Heart left ventricle (tissue), 16 donors: ENCODE measurements at regions not wholly inside any gene's neighbourhood (a gene's known extent, or its start where the extent isn't known, plus 50 kb on each side); places are given as distances from the start of the nearest gene placed in this dataset.

Experiments
- ATAC-seq, 4 donors: fragments of 200-7000 bp; cut with Tn5 transposase; one replicate each; pipeline ENCODE4 v1.9.1; 2020 to 2022; ENCODE audit warnings: moderate library complexity in 4 of 4, mild to moderate bottlenecking in 3 of 4, moderate number of reproducible peaks in 1 of 4
- DNase-seq, 5 donors: peaks; one replicate each; pipeline ENCODE4 v3.0.0-alpha.2; 2020
- H3K27ac ChIP-seq, 12 donors: fragments of 200-600 bp; sonication (generic) in 4 of 12; one replicate each; pipeline versions ENCODE4 v1.5.0 to v1.8.0; 2016 to 2022; ENCODE audit warnings: mild to moderate bottlenecking in 2 of 12
- H3K27me3 ChIP-seq, 9 donors: fragments of 200-600 bp; sonication (generic) in 2 of 9; one replicate each; pipeline versions ENCODE4 v1.5.1 to v1.8.0; 2016 to 2022; ENCODE audit warnings: mild to moderate bottlenecking in 3 of 9
- H3K36me3 ChIP-seq, 9 donors: fragments of 200-600 bp; sonication (generic) in 2 of 9; one replicate each; pipeline versions ENCODE4 v1.5.0 to v1.8.0; 2018 to 2022; ENCODE audit warnings: mild to moderate bottlenecking in 2 of 9
- H3K4me1 ChIP-seq, 12 donors: fragments of 200-600 bp; sonication (generic) in 4 of 12; one replicate each; pipeline versions ENCODE4 v1.5.0 to v1.8.0; 2016 to 2022; ENCODE audit warnings: mild to moderate bottlenecking in 3 of 12
- H3K4me3 ChIP-seq, 12 donors: fragments of 200-600 bp; sonication (generic) in 4 of 12; one replicate each; pipeline versions ENCODE4 v1.5.0 to v1.8.0; 2017 to 2022; ENCODE audit warnings: mild to moderate bottlenecking in 9 of 12, moderate library complexity in 4 of 12
- H3K9me3 ChIP-seq, 12 donors: fragments of 200-600 bp; sonication (generic) in 4 of 12; one replicate each; pipeline versions ENCODE4 v1.5.0 to v1.8.0; 2016 to 2022; ENCODE audit warnings: mild to moderate bottlenecking in 1 of 12
- CTCF ChIP-seq, 12 donors: fragments of 200-600 bp; sonication (generic) in 4 of 12; IDR thresholded peaks; one replicate each; pipeline versions ENCODE4 v1.5.0 to v1.8.0; 2018 to 2022; ENCODE audit warnings: antibody characterized with exemption in 12 of 12, mild to moderate bottlenecking in 5 of 12
- POLR2A ChIP-seq, 2 donors: fragments of 450-650 bp; IDR thresholded peaks; one replicate each; pipeline ENCODE4 v1.6.1; 2017; ENCODE audit warnings: antibody characterized with exemption in 2 of 2, mild to moderate bottlenecking in 2 of 2, moderate library complexity in 2 of 2
- WGBS, 4 donors: extraction: QIAGEN DNeasy Blood & Tissue Kit in 2 of 4; methylation state at CpG; one replicate each; pipeline versions ENCODE4 v1.1.5 to v1.1.7; 2013 to 2018; 5-methylcytosine and 5-hydroxymethylcytosine counted together
- intact Hi-C, 10 donors: fragments of 100-400 bp; cut with DNase I; formaldehyde crosslinking; loops; one replicate each; pipeline versions ENCODE4 v1.11.1 to v1.14.2; 2022
- donor health status: ischemic (EF 13 %, LVEDD 7.1; RV severe dilation, severe dysfunction).
- donor health status: healthy with polysubstance abuse.
- donor health status: DM: no; HTN: yes; CAD: no.
- donor health status: DM: no; HTN: no; CAD: no.
- donor health status: ischemic (EF 25% LVEDD 6.9; RV normal size, moderate dysfunction).
- donor health status: ischemic (EF 25% LVEDD 5.7; RV mildly dilated, moderate dysfunction).
- donor health status: healthy.
- donor health status: DM: yes; HTN: yes; CAD: no.
- donor health status: ischemic (EF 35%, LVEDD 5.7; RV mildly dilated, moderate dysfunction).
- donor health status: nonischemic (EF 11% LVEDD 7.7; RV severe dilation, severe dysfunction).
- donor health status: DM: yes; HTN: yes; CAD: no.
- donor health status: PGD.
- donor health status: ischemic (EF 29% LVEDD 5.4; RV normal size, mild dysfunction).
- donor health status: nonischemic (EF 23%, LVEDD 6.1; RV moderate dilation, normal function).

DNA sequence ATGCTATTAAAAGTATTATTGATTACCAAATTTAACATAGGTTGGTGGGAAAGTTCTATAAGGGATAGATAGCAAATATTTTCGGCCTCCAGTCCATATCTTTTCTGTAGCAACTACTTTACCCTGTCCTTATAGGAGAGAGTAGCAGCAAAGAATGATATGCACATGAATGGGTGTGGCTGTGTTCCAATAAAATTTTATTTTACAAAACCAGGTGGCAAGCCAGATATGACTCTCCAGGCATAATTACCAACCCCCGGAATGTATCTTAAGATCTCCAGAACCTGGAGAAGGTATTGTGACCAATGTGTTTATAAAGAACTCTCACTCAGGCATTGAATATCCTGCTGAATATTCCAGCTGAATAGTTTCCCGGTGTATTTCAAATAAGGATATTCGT lies 1461.2 kb downstream of the MAT2B start:
- no peak for DNase-seq
- Histone ChIP-seq H3K27ac (no peak overlapping the region), H3K36me3 (no peaks in the 10 kb centered on the region), H3K4me1 (no peaks in the 10 kb centered on the region), H3K4me3 (no peak overlapping the region), H3K27me3 (no peaks in the 10 kb centered on the region), H3K9me3 (no peaks in the 10 kb centered on the region)
- intact Hi-C loops, result no loop called here
- TF ChIP-seq POLR2A (IDR thresholded peaks at IDR 0.05) (no peak), CTCF (IDR thresholded peaks at IDR 0.05) (no peak)
- 73 to 85% (median 77%) methylated on average over 4 of the region's 4 CpGs for WGBS, 4 donors
- ATAC-seq, result no peak

- Histone ChIP-seq H3K9me3 (no peaks in the 10 kb centered on the region), H3K4me1 (no peaks in the 10 kb centered on the region), H3K27ac (no peak overlapping the region), H3K36me3 (no peaks in the 10 kb centered on the region), H3K27me3 (no peaks in the 10 kb centered on the region), H3K4me3 (no peak overlapping the region)
- ATAC-seq (no peak), DNase-seq (no peak)
- TF ChIP-seq CTCF (IDR thresholded peaks at IDR 0.05) (no peak), POLR2A (IDR thresholded peaks at IDR 0.05) (no peak)
- WGBS, 4 donors, result 70 to 74% (median 72%) methylated on average over 1 of the region's 1 CpG
- intact Hi-C loops, result no loop called here
These were observed 1461.9 kb downstream of the MAT2B start for GRCh38 chr5:164967354-164967753.

DNA sequence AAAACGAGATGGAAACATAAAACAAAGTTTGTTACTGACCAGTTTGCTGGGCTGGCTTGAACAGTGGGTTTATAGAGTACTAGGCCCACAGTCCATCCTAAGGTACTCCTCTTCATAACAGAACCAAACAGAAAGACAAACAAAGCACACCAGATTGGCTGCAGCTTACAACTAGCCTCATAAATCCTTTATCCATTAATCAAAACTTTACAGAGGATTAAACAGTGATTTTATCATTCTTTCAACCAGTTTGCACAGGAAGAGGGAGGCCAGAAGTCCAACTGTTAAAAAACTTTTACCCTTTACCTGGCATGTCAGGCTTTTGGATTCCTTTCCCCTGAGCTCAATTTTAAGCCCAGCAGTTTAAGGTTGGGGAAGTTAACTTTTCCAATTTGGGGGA lies 1467.6 kb downstream of the MAT2B start:
- ATAC-seq, result no peak
- intact Hi-C loops, result no loop called here
- WGBS, 4 donors, result 33 to 48% (median 41%) methylated on average over 1 of the region's 1 CpG

DNA sequence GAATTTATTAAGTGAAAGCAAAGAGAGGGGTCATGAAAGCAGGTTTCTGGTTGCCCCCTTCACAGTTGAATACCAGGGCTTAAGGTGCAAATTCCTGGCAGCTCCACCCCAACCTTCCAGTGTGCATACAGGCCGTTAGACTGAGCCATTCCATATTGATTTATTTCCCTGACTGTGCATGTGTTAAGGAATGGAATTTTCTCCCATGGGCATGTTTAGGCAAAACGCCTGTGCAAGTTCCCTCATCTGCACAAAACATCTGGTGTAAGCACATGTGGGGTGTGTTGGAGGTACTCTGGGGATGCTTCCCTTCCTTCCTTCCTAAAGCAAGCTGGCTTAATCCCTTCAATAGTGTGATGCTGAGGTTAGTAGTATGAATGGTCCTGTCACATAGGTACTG lies 1470.6 kb downstream of the MAT2B start:
- Histone ChIP-seq H3K27ac (no peak overlapping the region), H3K36me3 (no peaks in the 10 kb centered on the region), H3K9me3 (peaks cover 0 to 34% (median 0%) of the 10 kb centered on the region in 12 donors), H3K4me1 (no peaks in the 10 kb centered on the region), H3K4me3 (no peak overlapping the region), H3K27me3 (no peaks in the 10 kb centered on the region)
- no peak for TF ChIP-seq CTCF (IDR thresholded peaks at IDR 0.05)
- no peak for TF ChIP-seq POLR2A (IDR thresholded peaks at IDR 0.05)
- DNase-seq (no peak), ATAC-seq (no peak)
- WGBS, 4 donors, result 62 to 74% (median 68%) methylated on average over 2 of the region's 2 CpGs
- intact Hi-C loops, result no loop called here

More for the DNA sequence above, 1467.6 kb downstream of the MAT2B start:
- Histone ChIP-seq H3K9me3 (peaks cover 0 to 30% (median 0%) of the 10 kb centered on the region in 12 donors), H3K4me3 (no peak overlapping the region), H3K27ac (no peak overlapping the region), H3K4me1 (no peaks in the 10 kb centered on the region), H3K36me3 (no peaks in the 10 kb centered on the region), H3K27me3 (no peaks in the 10 kb centered on the region)
- no peak for DNase-seq
- TF ChIP-seq POLR2A (IDR thresholded peaks at IDR 0.05) (no peak), CTCF (IDR thresholded peaks at IDR 0.05) (no peak)
